Loucy (cell line): ENCODE measurements at regions not wholly inside any gene's neighbourhood (a gene's known extent, or its start where the extent isn't known, plus 50 kb on each side); places are given as distances from the start of the nearest gene placed in this dataset.

Source experiments
- CTCF ChIP-seq: fragments of 200-600 bp; sonication (generic); conservative IDR thresholded peaks from 2 replicates; pipeline ENCODE4 v1.5.1; 2014; ENCODE audit warnings: mild to moderate bottlenecking, antibody characterized with exemption, low read length
- EZH2phosphoT487 ChIP-seq: fragments of 200-600 bp; IDR thresholded peaks from 2 replicates; pipeline ENCODE4 v1.6.1; 2018; ENCODE audit warnings: antibody characterized with exemption, mild to moderate bottlenecking, moderate library complexity, borderline replicate concordance

- TF ChIP-seq CTCF (no peak), EZH2phosphoT487 (no peak)
These were observed 152.6 kb downstream of the VCX3A start for GRCh38 chrX:6382284-6382683.
